ENCODE measurements at regions not wholly inside any gene's neighbourhood (a gene's known extent, or its start where the extent isn't known, plus 50 kb on each side); places are given as distances from the start of the nearest gene placed in this dataset.

- TF ChIP-seq CTCF (IDR thresholded peaks at IDR 0.05; ENCODE audit: low read depth, low read length) (no peak), MAX (IDR thresholded peaks at IDR 0.05; ENCODE audit: low read depth, low read length) (no peak), POLR2A (IDR thresholded peaks at IDR 0.05; ENCODE audit: extremely low read depth, insufficient read length) (no peak)
Observed at GRCh38 chr16:7021653-7022275, 310.9 kb upstream of the RBFOX1 start.
